Right lobe of liver (tissue), 6 donors: ENCODE measurements at regions not wholly inside any gene's neighbourhood (a gene's known extent, or its start where the extent isn't known, plus 50 kb on each side); places are given as distances from the start of the nearest gene placed in this dataset.

Experiments used
- ATAC-seq, 4 donors: fragments of 200-7000 bp; cut with Tn5 transposase; one replicate each; pipeline ENCODE4 v1.9.1; 2020; ENCODE audit warnings: mild to moderate bottlenecking in 4 of 4, moderate library complexity in 4 of 4
- DNase-seq, 3 donors: peaks; one replicate each; pipeline ENCODE4 v3.0.0-alpha.2; 2020
- H3K27ac ChIP-seq, 3 donors: fragments of 200-600 bp; one replicate each; pipeline ENCODE4 v1.8.0; 2022
- H3K27me3 ChIP-seq, 2 donors: fragments of 200-600 bp; one replicate each; pipeline ENCODE4 v1.8.0; 2022
- H3K36me3 ChIP-seq, 4 donors: fragments of 200-600 bp; sonication (generic) in 1 of 4; one replicate each; pipeline versions ENCODE4 v1.5.1 to v1.8.0; 2017 to 2022; ENCODE audit warnings: control low read depth in 1 of 4
- H3K4me1 ChIP-seq, 4 donors: fragments of 200-600 bp; sonication (generic) in 1 of 4; one replicate each; pipeline versions ENCODE4 v1.5.1 to v1.8.0; 2017 to 2022; ENCODE audit warnings: control low read depth in 1 of 4
- H3K4me3 ChIP-seq, 3 donors: fragments of 200-600 bp; one replicate each; pipeline ENCODE4 v1.8.0; 2022
- H3K9me3 ChIP-seq, 4 donors: fragments of 200-600 bp; sonication (generic) in 1 of 4; one replicate each; pipeline versions ENCODE4 v1.5.1 to v1.8.0; 2017 to 2022; ENCODE audit warnings: control low read depth in 1 of 4
- POLR2A ChIP-seq: fragments of 450-650 bp; IDR thresholded peaks from one replicate; pipeline ENCODE4 v1.6.1; 2017; ENCODE audit warnings: antibody characterized with exemption, mild to moderate bottlenecking
- WGBS: methylation state at CpG from one replicate; pipeline ENCODE4 v1.1.6; 2018; ENCODE audit warnings: low coverage, low lambda C conversion rate; ENCODE audit not compliant: insufficient coverage; ENCODE audit errors: missing lambda C conversion rate; 5-methylcytosine and 5-hydroxymethylcytosine counted together
- intact Hi-C, 2 donors: fragments of 100-400 bp; cut with DNase I; formaldehyde crosslinking; loops; one replicate each; pipeline versions ENCODE4 v1.11.2 to v1.14.1; 2022
- TF ChIP-seq, protein P1 (sequence below), 4 donors: fragments of 200-600 bp in 3 of 4; fragments of 450-650 bp in 1 of 4; IDR thresholded peaks; one replicate each; pipeline versions ENCODE4 v1.5.1 to v1.8.0; 2016 to 2022; ENCODE audit warnings: antibody characterized with exemption in 4 of 4, mild to moderate bottlenecking in 2 of 4
- donor health status: DM: no; HTN: yes; CAD: no.
- donor health status: DM: no; HTN: no; CAD: no.
- donor health status: DM: no; HTN: no; CAD: no.
- donor health status: DM: no; HTN: yes; CAD: no.
- donor health status: DM: no; HTN: yes; CAD: no.

DNA sequence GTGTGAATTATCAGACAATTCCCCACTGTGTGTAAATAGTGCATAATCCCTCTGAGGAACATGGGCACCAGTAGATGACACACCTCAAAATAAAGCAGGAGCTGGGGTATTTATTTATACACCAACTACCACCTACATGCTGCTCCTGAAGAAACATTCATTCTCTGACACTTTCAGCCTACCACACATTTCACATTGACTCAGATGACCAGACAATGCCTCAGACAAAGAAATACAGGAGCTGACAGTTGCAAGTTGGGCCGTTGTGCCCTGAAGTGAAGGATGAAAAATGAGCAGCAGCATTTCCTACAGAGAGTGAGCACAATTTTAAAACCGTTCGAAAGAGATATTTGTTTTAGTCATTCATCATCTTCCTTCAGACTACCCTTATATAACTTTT is 63.2 kb downstream of the RGS2 start:
- no peak overlapping the region for H3K4me3 ChIP-seq
- no peaks in the 10 kb centered on the region for H3K4me1 ChIP-seq
- no peaks in the 10 kb centered on the region for H3K36me3 ChIP-seq
- no peaks in the 10 kb centered on the region for H3K9me3 ChIP-seq
- TF ChIP-seq POLR2A = no peak
- TF ChIP-seq, protein P1, sequence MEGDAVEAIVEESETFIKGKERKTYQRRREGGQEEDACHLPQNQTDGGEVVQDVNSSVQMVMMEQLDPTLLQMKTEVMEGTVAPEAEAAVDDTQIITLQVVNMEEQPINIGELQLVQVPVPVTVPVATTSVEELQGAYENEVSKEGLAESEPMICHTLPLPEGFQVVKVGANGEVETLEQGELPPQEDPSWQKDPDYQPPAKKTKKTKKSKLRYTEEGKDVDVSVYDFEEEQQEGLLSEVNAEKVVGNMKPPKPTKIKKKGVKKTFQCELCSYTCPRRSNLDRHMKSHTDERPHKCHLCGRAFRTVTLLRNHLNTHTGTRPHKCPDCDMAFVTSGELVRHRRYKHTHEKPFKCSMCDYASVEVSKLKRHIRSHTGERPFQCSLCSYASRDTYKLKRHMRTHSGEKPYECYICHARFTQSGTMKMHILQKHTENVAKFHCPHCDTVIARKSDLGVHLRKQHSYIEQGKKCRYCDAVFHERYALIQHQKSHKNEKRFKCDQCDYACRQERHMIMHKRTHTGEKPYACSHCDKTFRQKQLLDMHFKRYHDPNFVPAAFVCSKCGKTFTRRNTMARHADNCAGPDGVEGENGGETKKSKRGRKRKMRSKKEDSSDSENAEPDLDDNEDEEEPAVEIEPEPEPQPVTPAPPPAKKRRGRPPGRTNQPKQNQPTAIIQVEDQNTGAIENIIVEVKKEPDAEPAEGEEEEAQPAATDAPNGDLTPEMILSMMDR (IDR thresholded peaks at IDR 0.05) = no peak
- H3K27ac ChIP-seq = no peak overlapping the region
- H3K27me3 ChIP-seq = no peaks in the 10 kb centered on the region
- DNase-seq = no peak
- 53% methylated on average over 3 of the region's 3 CpGs for WGBS
- intact Hi-C loops = no loop called here
- ATAC-seq = no peak

DNA sequence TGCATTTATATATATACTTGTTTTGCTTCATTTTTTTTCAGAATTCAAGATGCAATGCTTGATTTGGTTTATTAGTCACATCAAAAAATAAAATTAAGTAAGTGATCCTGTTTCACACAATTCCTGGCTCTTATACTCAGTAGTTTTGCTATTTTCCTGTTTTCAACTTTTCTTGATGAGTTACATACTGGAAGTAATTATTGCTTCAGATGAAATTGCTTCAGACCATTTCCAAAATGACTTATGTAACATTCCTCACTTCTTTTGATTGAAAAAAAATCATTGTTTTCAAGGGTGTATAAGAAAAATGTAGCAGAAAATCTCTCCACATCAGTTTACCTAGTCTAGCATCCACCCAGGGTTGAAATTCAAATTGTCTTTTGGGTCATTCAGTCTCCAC is 65.0 kb downstream of the RGS2 start:
- Histone ChIP-seq H3K36me3 (no peaks in the 10 kb centered on the region), H3K27ac (no peak overlapping the region), H3K27me3 (no peaks in the 10 kb centered on the region), H3K4me1 (no peaks in the 10 kb centered on the region), H3K4me3 (no peak overlapping the region), H3K9me3 (no peaks in the 10 kb centered on the region)
- intact Hi-C loops = no loop called here
- DNase-seq (no peak), ATAC-seq (no peak)
- TF ChIP-seq POLR2A = no peak
- TF ChIP-seq, protein P1 (IDR thresholded peaks at IDR 0.05) = no peak

DNA sequence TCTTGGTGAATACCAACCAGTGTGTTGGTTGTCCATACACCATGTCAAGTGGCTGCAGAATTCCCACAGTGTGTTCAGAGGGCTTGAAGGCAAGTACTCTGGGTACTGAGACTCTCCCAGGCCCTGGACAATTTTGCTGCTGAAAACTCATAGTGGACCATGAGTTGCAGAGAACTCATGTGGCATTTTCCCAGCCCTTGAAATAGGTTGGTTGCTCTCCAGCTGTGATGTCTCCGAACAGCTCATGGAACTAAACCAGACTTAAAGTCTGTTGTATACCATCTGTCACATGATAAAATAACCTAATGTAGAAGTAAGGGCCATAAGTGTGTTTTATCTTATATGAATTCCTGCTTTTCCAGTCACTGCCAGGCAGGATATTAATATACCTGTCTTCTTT is 67.8 kb downstream of the RGS2 start:
- Histone ChIP-seq H3K27me3 (no peaks in the 10 kb centered on the region), H3K4me1 (no peaks in the 10 kb centered on the region), H3K27ac (no peak overlapping the region), H3K4me3 (no peak overlapping the region), H3K9me3 (no peaks in the 10 kb centered on the region), H3K36me3 (no peaks in the 10 kb centered on the region)
- DNase-seq (no peak), ATAC-seq (no peak)
- WGBS = 38% methylated on average over 1 of the region's 1 CpG
- intact Hi-C loops = no loop called here
- TF ChIP-seq POLR2A = no peak

DNA sequence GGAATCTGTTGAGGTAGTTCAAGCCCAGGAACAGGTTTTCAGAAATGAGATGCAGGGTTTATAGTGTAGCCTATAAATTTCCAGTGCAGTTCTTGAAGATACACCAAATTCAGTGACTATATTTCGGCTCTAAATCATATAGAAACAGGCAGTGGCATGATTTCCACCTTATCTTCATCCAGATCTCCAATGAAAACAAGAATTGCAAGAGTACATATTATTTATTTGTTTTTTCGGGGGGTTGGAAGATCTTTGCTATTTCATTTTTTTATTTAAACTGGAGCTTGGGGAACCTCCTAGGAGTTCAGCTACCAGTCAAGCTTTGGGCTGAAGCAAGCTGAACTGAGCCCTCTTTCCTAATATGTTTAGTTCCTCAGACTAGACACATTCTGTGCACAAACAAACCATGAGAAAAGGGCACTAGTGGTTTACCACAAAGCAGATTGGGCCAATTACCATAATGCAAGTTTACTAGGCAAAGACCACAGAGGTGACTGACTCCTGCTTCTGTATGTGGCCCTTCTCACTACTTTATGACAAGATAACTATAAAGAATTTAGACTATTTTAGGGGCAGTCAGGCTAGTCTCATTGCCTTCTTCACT is 68.5 kb downstream of the RGS2 start:
- Histone ChIP-seq H3K27me3 (no peaks in the 10 kb centered on the region), H3K9me3 (no peaks in the 10 kb centered on the region), H3K4me1 (no peaks in the 10 kb centered on the region), H3K36me3 (no peaks in the 10 kb centered on the region), H3K4me3 (no peak overlapping the region), H3K27ac (no peak overlapping the region)
- DNase-seq (no peak), ATAC-seq (peak; percentile 33 to 46 (median 39))
- TF ChIP-seq, protein P1 (IDR thresholded peaks at IDR 0.05) = no peak
- no peak for TF ChIP-seq POLR2A
- WGBS = 47% methylated on average over 2 of the region's 2 CpGs
- intact Hi-C loops = no loop called here

DNA sequence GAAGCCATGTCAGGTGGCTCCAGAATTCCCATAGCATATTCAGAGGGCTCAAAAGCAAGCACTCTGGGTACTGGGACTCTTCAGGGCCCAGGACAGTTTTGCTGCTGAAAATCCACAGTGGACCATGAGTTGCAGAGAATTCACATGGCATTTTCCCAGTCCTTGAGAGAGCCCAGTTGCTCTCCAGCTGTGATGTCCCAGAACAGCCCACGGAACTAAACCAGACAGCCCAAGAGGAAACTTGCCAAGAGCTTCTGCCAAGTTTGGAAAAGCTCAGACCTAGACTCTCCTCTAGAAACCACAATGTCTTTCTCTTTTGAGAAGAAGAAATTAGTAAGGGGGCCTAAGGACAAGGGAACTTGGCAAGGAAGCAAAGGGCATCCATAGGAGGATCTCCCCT is 69.4 kb downstream of the RGS2 start:
- ATAC-seq = peak in 2 of 4 donors; percentile 24 to 26
- 63% methylated on average over 1 of the region's 1 CpG for WGBS
- intact Hi-C loops = no loop called here

More for the DNA sequence above, 69.4 kb downstream of the RGS2 start:
- no peak for TF ChIP-seq POLR2A
- TF ChIP-seq, protein P1 (IDR thresholded peaks at IDR 0.05) = no peak
- no peaks in the 10 kb centered on the region for H3K27me3 ChIP-seq
- H3K4me3 ChIP-seq = no peak overlapping the region
- no peaks in the 10 kb centered on the region for H3K36me3 ChIP-seq
- no peaks in the 10 kb centered on the region for H3K4me1 ChIP-seq
- no peak overlapping the region for H3K27ac ChIP-seq
- no peak for DNase-seq
- no peaks in the 10 kb centered on the region for H3K9me3 ChIP-seq
